ENCODE measurements at regions not wholly inside any gene's neighbourhood (a gene's known extent, or its start where the extent isn't known, plus 50 kb on each side); places are given as distances from the start of the nearest gene placed in this dataset.

DNA sequence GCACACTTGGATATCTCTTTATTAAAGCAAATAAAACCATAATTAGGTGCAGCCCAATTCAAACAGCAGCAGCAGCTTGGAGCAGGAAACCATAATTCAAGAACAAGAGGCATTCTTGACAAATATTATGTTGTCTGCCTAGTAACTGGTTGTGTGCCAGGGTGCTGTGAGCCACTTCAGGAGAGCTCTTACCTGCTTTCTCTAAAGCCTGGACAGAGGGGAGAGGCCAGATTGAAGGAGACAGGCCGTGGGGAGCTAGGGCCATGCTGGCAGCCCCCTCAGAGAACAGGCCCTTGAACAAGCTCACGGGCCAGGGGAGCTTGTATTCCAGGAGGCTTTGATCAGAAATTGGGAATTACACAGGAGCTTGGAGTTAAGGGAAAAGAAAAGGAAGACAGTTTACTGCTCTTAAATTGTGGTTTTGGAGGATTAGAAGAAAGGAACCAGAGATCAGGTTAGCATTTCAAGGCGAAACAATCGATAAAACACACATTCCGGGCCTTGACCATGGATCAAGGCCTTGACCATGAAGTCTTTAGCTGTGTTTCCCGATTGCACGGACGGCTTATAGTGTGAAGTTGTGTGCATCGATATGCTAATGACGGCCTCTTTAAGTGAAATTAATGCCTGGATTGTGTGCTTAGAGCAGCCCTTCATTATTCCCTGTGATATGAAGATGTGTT is 69.8 kb upstream of the NKX2-2 start (continued):
- TF ChIP-seq, protein P1, sequence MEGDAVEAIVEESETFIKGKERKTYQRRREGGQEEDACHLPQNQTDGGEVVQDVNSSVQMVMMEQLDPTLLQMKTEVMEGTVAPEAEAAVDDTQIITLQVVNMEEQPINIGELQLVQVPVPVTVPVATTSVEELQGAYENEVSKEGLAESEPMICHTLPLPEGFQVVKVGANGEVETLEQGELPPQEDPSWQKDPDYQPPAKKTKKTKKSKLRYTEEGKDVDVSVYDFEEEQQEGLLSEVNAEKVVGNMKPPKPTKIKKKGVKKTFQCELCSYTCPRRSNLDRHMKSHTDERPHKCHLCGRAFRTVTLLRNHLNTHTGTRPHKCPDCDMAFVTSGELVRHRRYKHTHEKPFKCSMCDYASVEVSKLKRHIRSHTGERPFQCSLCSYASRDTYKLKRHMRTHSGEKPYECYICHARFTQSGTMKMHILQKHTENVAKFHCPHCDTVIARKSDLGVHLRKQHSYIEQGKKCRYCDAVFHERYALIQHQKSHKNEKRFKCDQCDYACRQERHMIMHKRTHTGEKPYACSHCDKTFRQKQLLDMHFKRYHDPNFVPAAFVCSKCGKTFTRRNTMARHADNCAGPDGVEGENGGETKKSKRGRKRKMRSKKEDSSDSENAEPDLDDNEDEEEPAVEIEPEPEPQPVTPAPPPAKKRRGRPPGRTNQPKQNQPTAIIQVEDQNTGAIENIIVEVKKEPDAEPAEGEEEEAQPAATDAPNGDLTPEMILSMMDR (IDR thresholded peaks at IDR 0.05 in 2 of 3, conservative IDR thresholded peaks at IDR 0.05 in 1 of 3; ENCODE audit: control insufficient read depth in 2 of 3, extremely low read depth in 1 of 3, insufficient read depth in 1 of 3, low read depth in 3 of 3, low read length in 3 of 3): no peak

GRCh38 chr20:21577551-21577950 is 63.7 kb upstream of the NKX2-2 start:
- SMC1A ChIA-PET (ENCODE audit: uncharacterized antibody, unreplicated experiment): no interaction called here
- Histone ChIP-seq H3K79me2 (ENCODE audit: control insufficient read depth, insufficient read depth, low read length) (no peaks in the 10 kb centered on the region), H2AFZ (ENCODE audit: control insufficient read depth, low read depth, low read length) (no peak overlapping the region), H3K9me3 (replicated peaks; ENCODE audit: control insufficient read depth, insufficient read depth, low read length) (no peaks in the 10 kb centered on the region), H3K27me3 (replicated peaks in 1 of 2; ENCODE audit: control insufficient read depth in 2 of 2, insufficient read depth in 2 of 2, low read length in 1 of 2) (peaks cover 0 to 3% of the 10 kb centered on the region in 2 experiments; a peak in 1 of 4 replicates), H3K27ac (ENCODE audit: control insufficient read depth, insufficient read depth) (no peak overlapping the region), H4K20me1 (ENCODE audit: control insufficient read depth, insufficient read depth) (no peaks in the 10 kb centered on the region), H3K4me3 (no peak overlapping the region), H3K4me2 (ENCODE audit: control insufficient read depth, insufficient read depth) (no peak overlapping the region), H3K36me3 (ENCODE audit: control insufficient read depth in 2 of 2, insufficient read depth in 2 of 2, low read length in 1 of 2) (no peaks in the 10 kb centered on the region), H3K4me1 (ENCODE audit: control insufficient read depth, insufficient read depth, low read length) (no peaks in the 10 kb centered on the region), H3K9ac (ENCODE audit: control insufficient read depth, insufficient read depth, low read length) (no peak overlapping the region)
- intact Hi-C loops (cut with micrococcal nuclease; ENCODE audit: unreplicated experiment): no loop called here
- POLR2A ChIA-PET: no interaction called here
- WGBS (ENCODE audit: insufficient coverage, insufficient replicate concordance, low lambda C conversion rate, missing lambda C conversion rate): 14% methylated on average over 4 of the region's 4 CpGs
- CTCF ChIA-PET: interaction anchor here (0.8 to 3.6 kb wide), 3 partner anchors 38 to 194 kb away, joined by 3 to 19 read pairs (median 18); no protein-coding TSS in a partner anchor
- ATAC-seq: no peak
- BruUV-seq (replicated peaks): no TSS peak
- RAD21 ChIA-PET (ENCODE audit: unreplicated experiment): interaction anchor here (2.3 kb wide), 1 partner anchor 48 kb away, joined by 7 read pairs; no protein-coding TSS in a partner anchor
- TF ChIP-seq CHD4 (IDR thresholded peaks at IDR 0.05) (no peak), SIN3A (IDR thresholded peaks at IDR 0.05; ENCODE audit: low read depth, low read length) (no peak), USF2 (IDR thresholded peaks at IDR 0.05; ENCODE audit: borderline replicate concordance, low read depth, low read length) (no peak), EGR1 (IDR thresholded peaks at IDR 0.05; ENCODE audit: borderline replicate concordance in 1 of 2, low read depth in 2 of 2, low read length in 2 of 2) (no peak)
- no peak for DNase-seq (ENCODE audit: low read depth, low spot score)
- FAIRE-seq: no peak
- in situ Hi-C loops (cut with MboI): loop anchor here (10.0 kb wide), 1 partner anchor 53 kb away; no protein-coding TSS in a partner anchor

All from GM12878 (cell line).